CD4-positive, alpha-beta T cell treated with Interferon gamma for 1 hour (primary cell): ENCODE measurements at regions not wholly inside any gene's neighbourhood (a gene's known extent, or its start where the extent isn't known, plus 50 kb on each side); places are given as distances from the start of the nearest gene placed in this dataset.
"Not testable (repeated sequence)": the region's sequence is repeated elsewhere in the genome, so short reads cannot be mapped to it uniquely, and the experiment has no call there.

ENCODE experiments used
- DNase-seq: peaks from one replicate; pipeline ENCODE4 v3.0.0-alpha.2; 2020

DNA sequence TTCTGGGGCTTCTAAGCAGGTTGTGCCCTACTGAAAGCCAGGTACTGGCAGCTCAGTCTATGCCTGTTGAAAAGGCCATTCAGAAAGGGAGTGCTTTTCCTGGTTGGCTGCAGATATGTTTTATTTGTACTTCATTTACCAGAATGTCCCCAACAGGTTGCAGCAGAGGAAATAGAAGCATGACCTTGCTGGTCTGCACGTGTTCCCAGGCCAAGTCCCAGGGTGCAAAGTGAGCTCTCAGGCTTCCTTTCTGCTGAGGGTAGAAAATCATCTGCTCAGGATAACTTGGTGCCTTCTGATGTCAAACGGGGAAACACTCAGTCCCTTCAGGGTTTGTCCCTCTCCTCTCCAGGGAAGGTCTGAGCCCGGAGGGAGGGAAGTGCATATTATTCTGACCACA, 356.4 kb downstream of the BCL11B start:
- DNase-seq, result no peak

DNA sequence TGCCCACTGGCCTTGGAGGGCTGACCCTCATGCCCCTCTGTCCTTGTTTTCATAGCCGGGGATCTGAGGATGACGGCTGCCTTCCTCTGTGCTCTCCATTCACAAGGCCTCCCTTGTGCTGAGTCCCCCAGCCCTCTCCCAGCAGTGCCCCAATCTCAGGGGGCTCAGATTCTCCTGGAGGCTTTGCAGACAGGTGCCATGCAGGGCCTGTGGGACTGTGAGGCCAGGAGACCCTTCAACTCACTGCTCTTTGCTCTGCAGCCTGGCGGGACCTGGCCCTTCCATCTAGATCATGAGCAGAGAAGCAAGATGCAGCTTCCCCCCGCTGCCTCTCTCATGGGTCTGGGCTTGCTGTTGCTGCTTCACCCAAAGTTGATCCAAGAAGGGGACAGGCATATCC, 356.0 kb downstream of the BCL11B start:
- no peak for DNase-seq

DNA sequence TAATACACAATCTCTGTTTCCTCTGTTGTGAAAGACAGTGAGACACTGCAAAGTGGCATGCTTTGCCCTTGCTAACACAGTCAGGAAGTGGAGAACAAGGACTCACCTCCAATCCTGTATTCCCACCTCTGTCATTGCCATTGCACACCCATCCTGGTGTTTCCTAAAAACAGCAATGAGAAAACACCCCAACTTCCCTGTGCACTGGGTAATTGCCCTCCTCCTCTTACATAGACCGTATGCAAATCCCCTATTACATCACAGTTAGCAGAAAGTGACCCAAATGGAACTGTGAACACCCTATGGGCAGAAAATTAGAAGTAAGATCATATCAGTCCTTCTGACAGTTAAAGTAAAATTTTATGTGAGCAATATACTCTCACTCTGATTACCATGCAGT, 355.5 kb downstream of the BCL11B start:
- DNase-seq, result no peak

DNA sequence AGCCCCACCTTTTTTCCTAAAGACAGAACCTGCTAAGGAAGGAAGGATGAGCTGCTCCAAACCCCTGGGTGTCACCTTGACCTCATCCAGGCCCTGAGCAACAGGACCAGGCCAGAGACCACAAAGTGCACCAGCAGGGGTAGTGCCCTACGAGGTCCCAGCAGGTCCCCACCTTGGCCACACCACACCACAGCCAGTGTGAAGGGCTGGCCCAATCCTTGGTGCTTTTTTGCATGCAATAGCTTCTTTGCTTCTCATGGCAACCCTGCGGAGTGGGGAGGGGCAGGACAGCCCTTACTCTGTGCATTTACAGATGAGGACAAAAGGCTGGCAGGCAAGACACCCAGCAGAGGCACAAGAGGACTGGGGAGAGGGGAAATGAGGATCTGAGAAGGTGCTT, 352.6 kb downstream of the BCL11B start:
- no peak for DNase-seq

DNA sequence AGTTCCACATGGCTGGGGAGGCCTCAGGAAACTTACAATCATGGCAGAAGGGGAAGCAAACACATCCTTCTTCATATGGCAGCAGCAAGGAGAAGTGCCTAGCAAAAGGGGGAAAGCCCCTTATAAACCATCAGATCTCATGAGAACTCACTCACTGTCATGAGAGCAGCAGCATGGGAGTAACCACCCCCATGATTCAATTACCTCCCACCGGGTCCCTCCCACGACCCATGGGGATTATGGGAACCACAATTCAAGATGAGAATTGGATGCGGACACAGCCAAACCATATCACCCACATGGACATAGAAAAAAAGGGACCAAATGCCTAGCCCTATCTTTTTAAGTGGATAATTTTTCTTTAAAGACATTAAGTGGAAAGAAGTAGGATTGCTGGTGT, 350.7 kb downstream of the BCL11B start:
- DNase-seq, result not testable (repeated sequence)

DNA sequence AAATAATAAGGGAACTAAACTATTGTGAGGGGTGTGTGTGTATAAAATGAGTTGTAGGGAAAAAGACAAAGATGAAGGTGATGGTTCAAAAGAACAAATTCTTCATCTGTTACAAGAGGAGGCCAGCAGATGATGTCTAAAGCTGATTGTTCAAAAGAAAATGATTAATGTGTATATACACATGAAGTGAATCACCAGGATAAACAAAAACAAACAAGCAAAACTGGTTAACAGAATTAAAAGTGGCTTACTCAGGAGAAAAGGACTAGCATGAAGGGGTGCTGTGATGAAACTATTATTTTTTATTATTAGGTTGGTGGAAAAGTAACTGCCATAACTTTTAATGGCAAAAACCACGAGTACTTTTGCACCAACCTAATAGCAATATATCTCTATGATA, 348.4 kb downstream of the BCL11B start:
- DNase-seq, result no peak

DNA sequence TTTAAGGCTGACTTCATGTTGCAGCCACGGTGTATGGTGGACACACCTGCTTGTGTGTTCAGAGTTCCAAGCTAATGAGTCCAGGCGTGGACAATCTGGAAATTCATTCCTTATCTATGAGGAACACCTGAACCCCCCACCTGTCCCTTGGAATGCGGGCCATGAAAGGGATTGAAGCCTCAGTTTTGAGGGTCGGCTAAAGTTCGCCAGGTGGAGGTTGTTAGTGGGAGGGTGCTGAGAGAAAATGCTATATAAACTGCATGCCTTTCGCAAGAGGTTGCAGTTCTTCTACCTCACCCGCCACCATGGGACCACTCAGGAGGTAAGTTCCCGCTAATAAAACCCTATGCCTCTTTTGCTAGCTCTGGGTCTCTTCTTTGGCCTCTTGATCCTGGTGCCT, 348.0 kb downstream of the BCL11B start:
- DNase-seq, result no peak

DNA sequence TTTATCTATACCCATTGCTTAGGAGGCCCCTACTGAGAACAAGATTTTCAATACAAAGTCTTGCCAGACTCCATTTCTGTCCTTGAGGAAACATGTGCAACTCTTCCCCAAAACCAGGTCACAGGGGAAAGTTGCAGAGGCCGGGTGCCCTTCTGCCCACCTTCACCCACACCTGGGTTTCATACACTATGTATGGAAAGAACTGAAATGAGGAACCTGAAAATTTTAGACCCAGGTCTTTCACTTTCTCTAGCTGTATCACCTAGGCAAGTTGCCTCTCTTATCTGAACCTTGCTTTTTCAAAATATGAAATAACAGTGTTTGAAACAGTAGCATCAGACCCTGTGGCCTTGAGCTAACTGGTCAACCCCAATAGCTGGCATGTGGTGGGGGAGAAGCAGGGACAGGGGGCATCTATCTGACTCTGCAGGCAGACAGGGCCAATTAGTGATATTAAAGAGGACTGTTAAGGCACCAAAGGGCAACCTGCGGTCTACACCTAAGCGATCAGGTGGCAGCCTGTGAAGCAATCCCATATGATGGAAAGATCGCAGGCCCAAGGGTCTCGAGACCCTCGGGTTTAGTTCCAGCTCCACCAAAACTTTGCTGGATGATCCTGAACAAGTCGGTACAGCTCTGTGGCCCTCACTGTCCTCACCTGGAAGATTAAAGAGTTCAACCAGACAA, 346.5 kb downstream of the BCL11B start:
- DNase-seq, result no peak

DNA sequence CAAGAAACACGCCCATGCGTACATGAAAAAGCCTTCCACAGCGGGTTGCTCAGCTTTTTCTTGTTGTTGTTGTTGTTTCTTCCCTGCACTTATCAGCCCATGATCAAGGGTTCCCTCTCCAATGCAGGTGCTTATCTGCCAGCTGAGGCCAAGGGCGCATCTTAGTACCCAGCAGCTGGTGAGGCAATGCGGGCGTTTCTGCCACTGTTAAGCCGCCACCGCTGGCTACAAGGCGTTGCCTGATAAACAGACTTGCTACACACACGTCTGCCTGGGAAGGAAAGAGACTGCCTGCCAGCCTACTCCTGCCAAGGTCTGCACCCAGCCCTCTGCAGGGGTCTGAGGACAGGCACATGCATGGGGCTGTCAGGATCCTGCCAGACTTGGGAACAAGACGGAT, 345.9 kb downstream of the BCL11B start:
- DNase-seq, result peak; percentile 28

DNA sequence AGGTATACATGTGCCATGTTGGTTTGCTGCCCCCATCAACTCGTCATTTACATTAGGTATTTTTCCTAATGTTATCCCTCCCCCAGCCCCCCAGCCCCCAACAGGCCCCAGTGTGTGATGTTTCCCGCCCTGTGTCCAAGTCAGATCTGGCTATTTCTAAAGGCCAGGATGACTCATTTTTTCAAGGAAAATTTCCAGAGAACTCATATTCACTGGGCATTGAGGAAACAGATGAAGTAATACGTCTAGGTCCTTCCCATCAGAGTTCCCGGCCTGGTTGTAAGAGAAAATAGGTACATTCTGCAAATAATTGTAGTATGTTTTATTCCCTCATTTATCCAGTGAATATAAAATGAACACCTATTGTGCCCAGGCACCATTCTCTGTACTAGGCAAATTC, 345.2 kb downstream of the BCL11B start:
- DNase-seq, result no peak

DNA sequence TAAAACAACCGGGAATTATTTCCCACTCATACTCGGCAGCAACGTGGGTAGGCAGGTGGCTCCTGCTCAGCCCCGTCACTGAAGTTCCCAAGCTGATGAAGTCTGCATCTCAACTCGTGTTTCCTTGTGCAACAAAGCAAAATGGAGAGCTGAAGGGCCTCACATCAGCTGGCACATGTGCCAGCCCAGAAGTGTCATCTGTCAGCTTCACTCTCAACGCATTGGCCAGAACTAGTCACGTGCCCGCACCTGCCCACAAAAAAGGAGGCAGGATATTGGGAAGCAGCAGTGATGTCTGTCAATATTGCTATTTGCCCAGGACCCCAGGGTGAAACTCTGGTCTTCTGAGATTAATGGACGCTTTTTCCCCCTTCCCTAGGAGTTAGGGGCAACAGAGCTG, 344.0 kb downstream of the BCL11B start:
- no peak for DNase-seq

DNA sequence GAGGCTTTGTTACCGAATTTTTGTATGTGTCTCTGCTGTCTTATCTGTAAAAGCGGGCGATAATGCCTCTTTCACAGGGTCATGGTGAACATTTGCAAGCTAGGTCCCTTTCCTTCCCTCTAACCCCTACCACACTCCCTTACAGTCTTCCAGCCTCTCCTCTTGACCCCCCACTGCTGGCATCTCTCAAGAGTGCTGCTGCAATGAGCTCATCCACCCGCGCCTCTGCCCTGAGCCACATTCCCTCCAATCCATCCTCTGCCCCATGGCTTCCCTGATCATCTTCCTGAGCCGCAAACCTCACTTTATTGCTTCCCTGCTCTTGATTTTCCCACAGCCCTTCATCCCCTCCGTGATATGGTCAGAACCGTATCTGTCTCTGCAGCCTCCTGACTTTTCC, 343.6 kb downstream of the BCL11B start:
- no peak for DNase-seq

DNA sequence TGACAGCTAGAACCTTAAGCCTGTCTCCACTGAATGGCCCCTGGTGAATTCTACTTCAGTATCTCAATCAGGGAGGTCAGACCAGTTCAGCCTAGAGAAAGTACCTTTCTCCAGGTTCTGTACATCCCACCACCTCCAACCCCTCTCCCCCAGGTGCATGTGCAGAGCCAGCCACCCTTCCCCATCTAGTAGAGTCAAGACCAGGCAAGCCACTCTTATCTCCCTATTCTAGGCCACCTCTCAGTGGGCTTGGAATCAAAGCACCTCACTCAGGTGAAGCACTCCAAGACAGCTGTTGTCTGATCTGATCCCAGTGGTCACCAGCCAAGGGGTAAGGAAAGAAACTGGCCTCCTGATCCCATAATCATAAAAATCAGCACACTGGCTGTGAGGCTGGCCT, 340.9 kb downstream of the BCL11B start:
- no peak for DNase-seq

DNA sequence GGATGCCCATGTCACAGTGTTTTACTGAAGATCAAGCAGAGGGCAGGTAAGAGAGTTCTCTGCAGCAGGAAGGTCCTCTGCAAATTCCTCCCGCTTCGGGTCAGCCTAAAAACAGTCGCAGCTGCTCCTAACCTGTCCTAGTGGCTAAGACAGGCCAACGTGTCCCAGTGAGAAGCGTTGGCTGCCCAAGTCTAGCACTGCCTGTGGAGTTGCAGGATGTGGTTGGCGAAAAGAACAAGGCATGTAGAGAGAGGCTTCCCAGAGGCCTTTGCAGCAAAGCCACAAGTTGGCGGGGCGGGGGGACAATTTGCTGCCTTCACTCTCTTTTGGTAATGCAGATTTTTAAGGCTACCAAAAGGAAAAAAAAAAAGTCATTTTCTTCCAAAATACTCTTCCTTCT, 340.1 kb downstream of the BCL11B start:
- peak; percentile 58 for DNase-seq

DNA sequence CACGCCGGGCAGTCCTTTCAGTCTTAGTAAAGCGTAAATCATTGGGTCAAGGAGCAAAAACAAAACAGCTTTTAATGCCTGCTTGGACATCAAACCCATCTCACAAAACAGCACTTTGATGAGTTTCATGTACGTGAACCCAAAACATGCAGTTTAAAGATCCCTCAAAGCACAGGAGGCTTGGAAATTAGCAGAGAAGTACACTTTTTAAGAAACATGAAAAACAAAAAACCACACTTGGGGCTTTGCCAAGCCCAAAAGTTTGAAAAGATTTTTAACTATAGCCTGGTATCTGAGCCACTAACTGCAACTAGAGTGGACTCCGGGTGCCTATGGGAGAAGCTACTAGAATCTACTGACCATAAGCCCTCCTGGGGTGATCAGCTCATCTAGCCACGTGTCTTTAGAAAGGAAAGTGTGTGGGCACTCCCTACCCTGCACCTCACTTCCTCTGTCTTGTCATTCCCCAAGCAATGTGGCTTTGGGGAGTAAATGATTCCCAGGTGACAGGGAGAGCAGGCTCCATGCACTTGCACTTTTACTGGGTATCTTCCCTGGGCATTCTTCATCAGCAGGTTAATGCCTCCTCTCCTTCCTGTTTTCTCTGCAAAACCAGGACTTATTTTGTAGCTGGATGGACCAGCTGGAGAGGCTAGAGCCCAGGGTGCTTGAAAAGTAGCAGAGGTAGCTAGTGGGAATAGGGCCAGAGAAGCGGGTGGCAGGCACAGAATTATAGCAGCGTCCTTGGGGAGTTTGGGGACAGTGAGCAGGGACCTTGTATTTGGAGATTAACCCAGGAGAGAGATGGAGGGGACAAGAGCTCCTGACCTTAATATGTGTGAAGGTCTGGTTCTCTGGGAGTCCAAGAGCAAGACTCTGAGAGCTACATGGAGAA, 339.3 kb downstream of the BCL11B start:
- DNase-seq, result no peak

DNA sequence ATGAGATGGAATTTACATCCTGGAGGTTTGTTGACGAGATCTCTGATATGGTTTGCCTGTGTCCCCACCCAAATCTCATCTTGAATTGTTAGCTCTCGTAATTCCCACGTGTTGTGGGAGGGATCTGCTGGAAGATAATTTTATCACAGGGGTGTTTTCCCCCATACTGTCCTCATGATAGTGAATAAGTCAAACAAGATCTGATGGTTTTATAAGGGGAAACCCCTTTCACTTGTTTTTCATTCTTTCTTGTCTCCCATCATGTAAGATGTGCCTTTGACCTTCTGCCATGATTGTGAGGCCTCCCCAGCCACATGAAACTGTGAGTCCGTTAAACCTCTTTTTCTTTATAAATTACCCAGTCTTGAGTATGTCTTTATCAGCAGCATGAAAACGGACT, 337.4 kb downstream of the BCL11B start:
- not testable (repeated sequence) for DNase-seq

DNA sequence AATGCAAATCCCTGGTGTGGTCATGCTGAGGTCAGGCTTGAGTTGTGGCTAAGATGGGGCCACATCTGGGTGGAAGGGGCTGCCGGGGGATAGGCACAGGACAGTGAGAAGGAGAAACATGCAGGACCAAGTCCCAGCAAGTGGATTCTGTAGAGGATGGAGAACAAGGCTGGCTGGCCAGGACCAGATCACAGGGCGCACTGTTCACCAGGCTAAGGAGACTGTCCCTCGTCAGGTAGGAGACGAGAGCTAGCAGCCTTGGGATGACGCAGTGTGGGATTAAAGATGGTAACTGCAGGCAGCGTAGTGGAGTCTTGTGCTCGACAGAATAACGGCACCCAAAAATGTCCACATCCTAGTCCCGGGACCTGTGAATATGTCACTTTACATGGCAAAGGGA, 336.1 kb downstream of the BCL11B start:
- DNase-seq, result no peak

DNA sequence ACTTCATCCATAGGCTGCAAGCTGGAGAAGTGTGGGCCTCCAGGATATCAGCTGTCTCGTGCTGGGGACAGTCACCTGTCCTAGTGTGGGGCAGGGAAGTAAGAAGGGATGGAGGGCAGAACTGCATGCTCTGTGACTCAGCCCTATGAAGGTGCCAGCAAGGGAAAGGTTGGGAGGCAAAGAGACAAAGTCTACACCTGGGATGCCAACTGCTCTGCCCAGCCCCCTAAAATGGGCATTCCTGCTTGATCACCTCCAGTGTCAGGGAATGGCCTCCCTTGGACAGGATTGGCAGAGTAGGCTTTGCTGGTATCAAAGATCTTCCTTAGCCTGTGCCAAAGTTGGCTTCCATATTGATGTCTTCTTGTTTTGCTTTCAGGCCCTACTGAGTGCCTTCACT, 335.0 kb downstream of the BCL11B start:
- no peak for DNase-seq

DNA sequence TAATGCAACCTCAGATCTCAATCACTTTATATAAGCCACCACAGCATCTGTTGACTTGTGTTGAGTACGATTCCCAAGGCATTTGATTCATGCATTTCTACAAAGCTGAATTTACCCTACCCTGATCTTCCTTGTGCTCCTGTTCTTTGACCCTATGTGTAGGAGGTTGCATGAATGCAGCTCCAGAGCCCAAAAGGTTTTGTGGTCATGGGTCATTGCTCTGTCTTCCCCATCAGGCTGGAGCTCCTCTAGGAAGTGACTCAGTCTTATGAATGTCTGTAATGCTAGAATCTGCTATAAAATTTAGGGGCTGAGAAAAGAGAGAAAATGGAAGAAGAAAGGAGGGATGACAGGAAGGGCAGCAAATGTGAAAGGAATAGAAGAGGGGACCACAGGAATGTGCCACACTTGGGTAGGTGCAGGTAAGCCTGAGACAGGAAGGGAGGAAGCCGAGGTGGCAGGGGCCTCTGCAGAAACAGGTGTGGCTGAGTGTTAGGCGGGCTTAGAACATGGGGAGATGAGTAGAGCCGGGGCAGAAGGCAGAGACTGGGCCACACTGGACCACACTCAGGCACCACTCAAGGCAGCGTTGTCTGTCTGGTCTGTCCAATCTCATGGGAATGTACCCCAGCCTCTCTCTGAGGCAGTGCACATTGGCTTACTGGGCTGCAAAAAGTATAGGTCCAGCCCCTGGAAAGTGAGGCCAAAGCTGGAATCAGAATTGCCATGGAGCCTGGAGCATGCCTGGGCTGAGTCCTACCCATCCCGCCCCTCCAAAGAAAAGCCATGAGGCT, 334.1 kb downstream of the BCL11B start:
- no peak for DNase-seq

DNA sequence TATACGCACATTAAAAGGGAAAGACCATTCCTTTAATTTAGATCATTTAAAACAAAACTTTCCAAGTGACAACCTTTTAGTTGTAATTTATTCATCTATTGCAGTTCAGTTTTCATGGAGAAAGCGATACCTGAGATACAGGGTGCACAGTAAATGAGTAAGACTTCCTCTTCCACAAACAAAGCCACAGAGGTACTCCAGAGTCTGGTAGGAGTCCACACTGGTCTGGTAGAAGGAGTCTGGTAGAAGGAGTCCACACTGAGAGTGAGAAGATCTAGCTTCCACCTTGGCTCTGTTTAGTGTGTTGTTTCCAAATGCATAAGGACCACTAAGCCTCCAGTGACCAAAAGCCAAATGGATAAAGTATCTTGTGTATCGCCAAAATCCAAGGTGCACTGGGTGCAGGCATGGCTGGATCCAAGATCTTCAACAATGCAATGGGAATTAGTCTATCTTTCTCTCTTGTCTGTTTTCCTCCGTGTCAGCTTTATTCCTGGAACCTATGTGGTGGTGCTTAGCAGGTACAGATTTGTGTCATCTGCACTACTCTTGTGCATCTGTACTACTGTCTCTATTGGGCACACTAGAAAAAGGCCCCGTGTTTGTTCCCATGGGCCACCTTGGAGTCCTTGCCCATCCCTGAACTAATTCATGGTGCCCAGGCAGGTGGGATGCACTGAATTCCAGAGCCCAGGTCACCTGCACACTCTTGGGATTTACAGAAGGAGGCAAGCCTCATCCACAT, 331.1 kb downstream of the BCL11B start:
- no peak for DNase-seq

DNA sequence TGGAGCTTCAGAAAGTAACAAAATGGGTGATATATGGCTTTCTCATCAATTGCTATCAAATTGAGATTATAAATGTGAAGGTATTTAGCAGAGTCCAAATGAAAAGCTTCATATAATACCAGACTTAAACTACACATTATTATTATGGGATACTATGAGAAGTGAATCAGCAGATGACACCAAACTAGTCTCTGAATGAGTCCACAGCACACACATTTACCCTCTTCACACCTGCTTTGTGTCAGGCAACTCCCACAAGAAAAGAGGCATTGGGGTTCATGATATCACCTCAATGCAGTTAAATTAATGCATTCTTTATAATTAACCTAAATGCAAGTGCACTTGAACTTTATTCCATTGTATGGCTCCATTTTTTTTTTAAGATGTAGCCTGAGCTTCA, 330.5 kb downstream of the BCL11B start:
- no peak for DNase-seq

DNA sequence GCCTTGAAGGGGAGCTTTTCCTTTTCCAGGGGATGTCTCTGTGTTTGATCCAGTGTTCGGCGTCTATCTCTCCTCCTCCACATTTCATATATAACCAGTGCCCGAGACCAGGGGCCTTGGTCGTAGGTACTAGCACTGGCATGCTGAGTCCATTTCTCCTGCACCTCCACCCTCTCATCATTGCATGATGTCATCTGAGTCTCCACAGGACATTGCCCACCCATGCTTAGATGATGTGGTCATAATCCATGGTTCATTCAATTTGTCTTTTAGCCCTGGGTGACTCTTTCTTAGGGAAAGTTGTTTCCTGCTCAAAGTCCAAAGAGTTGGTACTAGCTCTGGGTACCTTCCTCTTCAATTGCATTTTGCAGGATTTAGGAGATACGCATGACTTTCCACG, 328.1 kb downstream of the BCL11B start:
- DNase-seq, result no peak

DNA sequence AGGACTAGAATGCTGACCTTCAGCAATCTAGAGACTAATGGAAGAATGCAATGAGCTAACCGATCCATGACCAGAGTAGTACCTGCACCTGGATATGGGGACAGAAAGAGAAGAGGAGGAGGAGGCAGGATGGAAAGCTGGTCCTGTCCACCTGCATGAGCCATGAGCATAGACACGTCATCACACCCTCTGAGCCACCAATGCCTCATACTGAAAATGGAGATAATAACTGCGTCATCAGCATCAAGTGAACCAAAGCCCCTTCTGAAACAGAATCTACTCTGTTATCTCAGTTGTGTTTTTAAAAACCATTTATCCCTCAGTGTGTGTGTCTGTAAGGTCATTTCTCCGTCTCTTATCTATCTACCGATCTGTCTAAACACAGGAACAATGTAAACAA, 327.0 kb downstream of the BCL11B start:
- no peak for DNase-seq
